HL-60/S4 treated with retinoic acid at 250 ng/mL for 4 days and 3 days (cell line): ENCODE measurements at regions not wholly inside any gene's neighbourhood (a gene's known extent, or its start where the extent isn't known, plus 50 kb on each side); places are given as distances from the start of the nearest gene placed in this dataset.

Source experiments
- in situ Hi-C: fragments of 300-500 bp; cut with MboI; formaldehyde crosslinking; loops from 2 replicates; pipeline ENCODE4 v1.7.0; 2022; ENCODE audit warnings: low sequenced_read_pairs

DNA sequence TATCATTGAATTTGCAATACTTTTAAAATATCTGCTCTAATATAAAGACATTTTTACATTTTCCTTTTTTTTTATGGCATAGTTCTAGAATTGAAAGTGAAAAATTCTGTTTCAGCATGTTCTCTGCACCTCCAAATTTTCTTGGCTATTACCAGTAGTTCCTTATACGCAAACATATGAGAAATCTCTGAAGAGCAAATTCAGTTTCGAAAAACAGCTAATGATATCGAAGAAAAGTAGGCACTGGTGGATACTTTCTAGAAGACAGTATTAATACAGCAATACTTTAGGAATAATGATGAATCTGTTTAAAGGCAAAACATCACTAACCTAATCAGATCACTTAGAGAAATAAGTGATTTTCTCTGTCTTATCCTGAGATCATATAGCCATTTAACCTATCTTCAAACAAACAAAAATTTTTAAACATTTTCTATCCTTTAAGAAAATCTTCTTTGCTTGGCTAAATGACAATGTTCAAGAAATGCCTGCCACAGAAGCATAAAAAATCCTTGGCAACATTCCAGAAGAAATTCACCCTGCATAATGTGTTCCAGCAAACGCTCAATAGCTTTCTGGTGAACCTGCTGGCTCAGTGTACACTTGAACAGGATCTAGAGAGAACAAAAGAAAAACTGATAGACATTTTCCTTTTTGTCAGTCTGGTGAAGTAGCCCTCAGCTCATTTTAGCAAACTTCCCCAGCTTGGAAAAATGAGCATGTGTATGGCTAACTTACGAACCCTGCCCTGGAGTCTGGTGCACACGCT, 51.2 kb upstream of the KLF3 start:
- in situ Hi-C loops = no loop called here
